ENCODE measurements at regions not wholly inside any gene's neighbourhood (a gene's known extent, or its start where the extent isn't known, plus 50 kb on each side); places are given as distances from the start of the nearest gene placed in this dataset.

DNA sequence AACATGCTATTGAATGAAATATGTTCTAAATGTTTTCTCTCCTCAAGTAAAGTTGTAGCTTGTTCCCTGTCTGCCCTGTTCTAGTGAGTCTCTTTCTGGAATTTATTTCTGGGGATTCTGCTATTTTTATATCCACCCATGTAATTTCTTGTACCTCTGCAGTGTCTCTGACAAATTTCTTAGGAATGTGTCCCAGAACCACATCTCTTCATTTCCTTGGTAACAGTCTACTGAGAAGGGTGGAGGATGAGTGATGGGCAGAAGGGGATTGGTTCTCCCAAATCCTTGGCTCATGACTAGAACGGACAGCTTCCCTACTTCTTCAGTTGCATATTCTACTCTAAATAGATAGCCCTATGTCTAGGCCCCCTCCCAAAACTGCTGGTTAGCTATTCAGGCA is 490.6 kb upstream of the LINC00305 start:
- no peak overlapping the region for H3K27ac Mint-ChIP-seq
- no peaks in the 10 kb centered on the region; the same call in 1 of the 2 replicates for H3K27me3 Mint-ChIP-seq (ENCODE audit: low read depth)
- no peak for DNase-seq (ENCODE audit: low spot score)
- no peaks in the 10 kb centered on the region for H3K36me3 Mint-ChIP-seq
- ATAC-seq = no peak
- peaks cover 4% of the 10 kb centered on the region for H3K9me3 Mint-ChIP-seq
- ChIA-PET CTCF (no interaction called here), POLR2A (no interaction called here)
- no peak overlapping the region for H3K4me3 Mint-ChIP-seq
- TF ChIP-seq TP53 (CRISPR knock-in tag; IDR thresholded peaks at IDR 0.05) (no peak), SMAD3 (CRISPR knock-in tag; IDR thresholded peaks at IDR 0.05; ENCODE audit: borderline replicate concordance) (no peak), JUN (CRISPR knock-in tag; IDR thresholded peaks at IDR 0.05) (no peak)
- TF ChIP-seq, protein P1, sequence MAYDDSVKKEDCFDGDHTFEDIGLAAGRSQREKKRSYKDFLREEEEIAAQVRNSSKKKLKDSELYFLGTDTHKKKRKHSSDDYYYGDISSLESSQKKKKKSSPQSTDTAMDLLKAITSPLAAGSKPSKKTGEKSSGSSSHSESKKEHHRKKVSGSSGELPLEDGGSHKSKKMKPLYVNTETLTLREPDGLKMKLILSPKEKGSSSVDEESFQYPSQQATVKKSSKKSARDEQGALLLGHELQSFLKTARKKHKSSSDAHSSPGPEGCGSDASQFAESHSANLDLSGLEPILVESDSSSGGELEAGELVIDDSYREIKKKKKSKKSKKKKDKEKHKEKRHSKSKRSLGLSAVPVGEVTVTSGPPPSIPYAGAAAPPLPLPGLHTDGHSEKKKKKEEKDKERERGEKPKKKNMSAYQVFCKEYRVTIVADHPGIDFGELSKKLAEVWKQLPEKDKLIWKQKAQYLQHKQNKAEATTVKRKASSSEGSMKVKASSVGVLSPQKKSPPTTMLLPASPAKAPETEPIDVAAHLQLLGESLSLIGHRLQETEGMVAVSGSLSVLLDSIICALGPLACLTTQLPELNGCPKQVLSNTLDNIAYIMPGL (CRISPR knock-in tag; IDR thresholded peaks at IDR 0.05) = no peak
- no peaks in the 10 kb centered on the region for H3K4me1 Mint-ChIP-seq

DNA sequence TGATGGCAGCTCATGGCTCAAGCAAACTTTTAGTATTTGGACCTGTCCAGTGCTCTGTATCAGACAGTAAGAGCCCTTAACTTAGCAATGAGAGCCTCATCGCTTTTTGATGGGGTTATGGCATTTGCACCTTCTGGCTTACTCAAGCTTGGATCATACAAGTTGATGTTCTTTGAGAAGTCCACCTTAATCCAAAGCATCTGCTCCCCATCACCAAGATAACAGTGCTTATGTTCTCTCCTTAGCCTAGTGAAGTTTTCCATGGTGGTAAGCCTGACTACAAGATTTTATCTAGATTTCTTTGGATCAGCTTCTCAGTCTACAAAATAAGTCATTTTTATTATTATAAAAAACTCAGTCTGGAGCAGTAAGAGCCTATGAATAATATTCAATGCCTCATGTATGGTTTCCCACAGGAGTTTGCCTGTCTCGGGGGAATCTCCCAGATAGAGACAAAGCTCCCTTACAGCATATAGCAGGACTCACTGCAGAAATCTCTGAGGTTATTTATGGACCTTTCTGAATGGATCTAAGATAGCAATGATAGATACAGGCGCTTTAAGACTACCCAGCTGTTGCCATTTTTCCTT is 472.2 kb upstream of the LINC00305 start:
- H3K27ac Mint-ChIP-seq = no peak overlapping the region
- peaks cover 10% of the 10 kb centered on the region for H3K9me3 Mint-ChIP-seq
- TF ChIP-seq, protein P2, sequence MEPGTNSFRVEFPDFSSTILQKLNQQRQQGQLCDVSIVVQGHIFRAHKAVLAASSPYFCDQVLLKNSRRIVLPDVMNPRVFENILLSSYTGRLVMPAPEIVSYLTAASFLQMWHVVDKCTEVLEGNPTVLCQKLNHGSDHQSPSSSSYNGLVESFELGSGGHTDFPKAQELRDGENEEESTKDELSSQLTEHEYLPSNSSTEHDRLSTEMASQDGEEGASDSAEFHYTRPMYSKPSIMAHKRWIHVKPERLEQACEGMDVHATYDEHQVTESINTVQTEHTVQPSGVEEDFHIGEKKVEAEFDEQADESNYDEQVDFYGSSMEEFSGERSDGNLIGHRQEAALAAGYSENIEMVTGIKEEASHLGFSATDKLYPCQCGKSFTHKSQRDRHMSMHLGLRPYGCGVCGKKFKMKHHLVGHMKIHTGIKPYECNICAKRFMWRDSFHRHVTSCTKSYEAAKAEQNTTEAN (CRISPR knock-in tag; IDR thresholded peaks at IDR 0.05) = no peak
- TF ChIP-seq CREB1 (CRISPR knock-in tag; IDR thresholded peaks at IDR 0.05) (no peak), SP1 (CRISPR knock-in tag; conservative IDR thresholded peaks at IDR 0.05) (no peak), ESRRA (CRISPR knock-in tag; IDR thresholded peaks at IDR 0.05; ENCODE audit: borderline replicate concordance) (no peak), EMX1 (CRISPR knock-in tag; IDR thresholded peaks at IDR 0.05) (no peak), TEAD1 (CRISPR knock-in tag; IDR thresholded peaks at IDR 0.05) (no peak), CREM (CRISPR knock-in tag; IDR thresholded peaks at IDR 0.05) (no peak), MYBL2 (CRISPR knock-in tag; IDR thresholded peaks at IDR 0.05) (no peak), AR (CRISPR knock-in tag; IDR thresholded peaks at IDR 0.05) (no peak), ZNF396 (CRISPR knock-in tag; IDR thresholded peaks at IDR 0.05; ENCODE audit: borderline replicate concordance) (no peak), NFATC4 (CRISPR knock-in tag; IDR thresholded peaks at IDR 0.05) (no peak), ATF1 (CRISPR knock-in tag; IDR thresholded peaks at IDR 0.05) (no peak), GABPB1 (CRISPR knock-in tag; IDR thresholded peaks at IDR 0.05) (no peak)
- TF ChIP-seq, protein P3, sequence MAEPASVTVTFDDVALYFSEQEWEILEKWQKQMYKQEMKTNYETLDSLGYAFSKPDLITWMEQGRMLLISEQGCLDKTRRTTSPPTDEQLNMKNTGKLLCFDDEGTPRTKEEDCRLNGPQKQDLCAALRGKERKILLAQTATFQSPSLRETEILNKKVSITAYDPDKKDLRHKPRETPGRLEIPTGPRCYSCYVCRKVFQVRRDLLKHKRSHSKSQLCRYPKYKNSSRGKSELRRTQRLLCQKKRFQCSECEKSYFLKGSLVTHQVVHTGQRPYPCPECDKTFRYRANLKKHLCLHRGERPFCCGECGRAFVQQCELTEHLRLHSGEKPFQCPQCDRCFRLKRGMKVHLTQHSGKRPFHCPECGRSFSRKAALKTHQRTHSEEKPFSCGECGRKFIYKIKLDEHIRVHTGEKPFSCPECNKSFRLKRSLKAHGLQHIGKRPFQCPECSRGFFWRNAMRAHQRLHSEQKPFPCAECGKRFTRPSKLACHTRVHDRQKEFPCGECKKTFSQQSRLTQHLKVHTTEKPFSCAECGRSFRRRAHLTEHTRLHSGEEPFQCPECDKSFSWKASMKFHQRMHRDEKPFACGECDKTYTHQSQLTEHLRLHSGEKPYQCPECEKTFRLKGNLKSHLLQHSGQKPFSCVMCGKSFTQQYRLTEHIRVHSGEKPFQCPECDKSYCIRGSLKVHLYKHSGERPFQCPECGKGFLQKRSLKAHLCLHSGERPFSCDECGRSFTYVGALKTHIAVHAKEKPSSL (CRISPR knock-in tag; conservative IDR thresholded peaks at IDR 0.05) = no peak
- TF ChIP-seq, protein P4, sequence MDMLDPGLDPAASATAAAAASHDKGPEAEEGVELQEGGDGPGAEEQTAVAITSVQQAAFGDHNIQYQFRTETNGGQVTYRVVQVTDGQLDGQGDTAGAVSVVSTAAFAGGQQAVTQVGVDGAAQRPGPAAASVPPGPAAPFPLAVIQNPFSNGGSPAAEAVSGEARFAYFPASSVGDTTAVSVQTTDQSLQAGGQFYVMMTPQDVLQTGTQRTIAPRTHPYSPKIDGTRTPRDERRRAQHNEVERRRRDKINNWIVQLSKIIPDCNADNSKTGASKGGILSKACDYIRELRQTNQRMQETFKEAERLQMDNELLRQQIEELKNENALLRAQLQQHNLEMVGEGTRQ (CRISPR knock-in tag; IDR thresholded peaks at IDR 0.05) = no peak
- TF ChIP-seq, protein P5, sequence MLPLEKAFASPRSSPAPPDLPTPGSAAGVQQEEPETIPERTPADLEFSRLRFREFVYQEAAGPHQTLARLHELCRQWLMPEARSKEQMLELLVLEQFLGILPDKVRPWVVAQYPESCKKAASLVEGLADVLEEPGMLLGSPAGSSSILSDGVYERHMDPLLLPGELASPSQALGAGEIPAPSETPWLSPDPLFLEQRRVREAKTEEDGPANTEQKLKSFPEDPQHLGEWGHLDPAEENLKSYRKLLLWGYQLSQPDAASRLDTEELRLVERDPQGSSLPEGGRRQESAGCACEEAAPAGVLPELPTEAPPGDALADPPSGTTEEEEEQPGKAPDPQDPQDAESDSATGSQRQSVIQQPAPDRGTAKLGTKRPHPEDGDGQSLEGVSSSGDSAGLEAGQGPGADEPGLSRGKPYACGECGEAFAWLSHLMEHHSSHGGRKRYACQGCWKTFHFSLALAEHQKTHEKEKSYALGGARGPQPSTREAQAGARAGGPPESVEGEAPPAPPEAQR (CRISPR knock-in tag; IDR thresholded peaks at IDR 0.05) = no peak
- TF ChIP-seq, protein P6, sequence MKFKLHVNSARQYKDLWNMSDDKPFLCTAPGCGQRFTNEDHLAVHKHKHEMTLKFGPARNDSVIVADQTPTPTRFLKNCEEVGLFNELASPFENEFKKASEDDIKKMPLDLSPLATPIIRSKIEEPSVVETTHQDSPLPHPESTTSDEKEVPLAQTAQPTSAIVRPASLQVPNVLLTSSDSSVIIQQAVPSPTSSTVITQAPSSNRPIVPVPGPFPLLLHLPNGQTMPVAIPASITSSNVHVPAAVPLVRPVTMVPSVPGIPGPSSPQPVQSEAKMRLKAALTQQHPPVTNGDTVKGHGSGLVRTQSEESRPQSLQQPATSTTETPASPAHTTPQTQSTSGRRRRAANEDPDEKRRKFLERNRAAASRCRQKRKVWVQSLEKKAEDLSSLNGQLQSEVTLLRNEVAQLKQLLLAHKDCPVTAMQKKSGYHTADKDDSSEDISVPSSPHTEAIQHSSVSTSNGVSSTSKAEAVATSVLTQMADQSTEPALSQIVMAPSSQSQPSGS (CRISPR knock-in tag; IDR thresholded peaks at IDR 0.05; ENCODE audit: borderline replicate concordance, low read depth) = no peak
- H3K4me1 Mint-ChIP-seq = peaks cover 27% of the 10 kb centered on the region
- DNase-seq (ENCODE audit: low spot score) (no peak), ATAC-seq (no peak)
- no peak overlapping the region for H3K4me3 Mint-ChIP-seq
- 0 out of 2 replicates have a peak, but pooled peaks cover 3% of the 10 kb centered on the region for H3K36me3 Mint-ChIP-seq
- H3K27me3 Mint-ChIP-seq (ENCODE audit: low read depth) = no peaks in the 10 kb centered on the region; the same call in 1 of the 2 replicates
- CTCF ChIA-PET = no interaction called here
- POLR2A ChIA-PET = no interaction called here
